ENCODE measurements at regions not wholly inside any gene's neighbourhood (a gene's known extent, or its start where the extent isn't known, plus 50 kb on each side); places are given as distances from the start of the nearest gene placed in this dataset.

- Histone ChIP-seq H3K9ac (ENCODE audit: control insufficient read depth, insufficient read depth, low read length) (no peak overlapping the region), H3K79me2 (ENCODE audit: control insufficient read depth, insufficient read depth, low read length) (no peaks in the 10 kb centered on the region), H4K20me1 (ENCODE audit: control insufficient read depth, insufficient read depth) (no peaks in the 10 kb centered on the region), H2AFZ (ENCODE audit: control insufficient read depth, low read depth, low read length) (no peak overlapping the region), H3K27ac (ENCODE audit: control insufficient read depth, insufficient read depth) (no peak overlapping the region), H3K4me1 (ENCODE audit: control insufficient read depth, insufficient read depth, low read length) (no peaks in the 10 kb centered on the region), H3K4me3 (no peak overlapping the region), H3K9me3 (replicated peaks; ENCODE audit: control insufficient read depth, insufficient read depth, low read length) (no peaks in the 10 kb centered on the region), H3K4me2 (ENCODE audit: control insufficient read depth, insufficient read depth) (no peak overlapping the region), H3K27me3 (replicated peaks in 1 of 2; ENCODE audit: control insufficient read depth in 2 of 2, insufficient read depth in 2 of 2, low read length in 1 of 2) (no peaks in the 10 kb centered on the region), H3K36me3 (ENCODE audit: control insufficient read depth in 2 of 2, insufficient read depth in 2 of 2, low read length in 1 of 2) (no peaks in the 10 kb centered on the region)
- ChIA-PET RAD21 (ENCODE audit: unreplicated experiment) (no interaction called here), SMC1A (ENCODE audit: uncharacterized antibody, unreplicated experiment) (interaction anchor here (0.7 kb wide), 1 partner anchor 1191 kb away, joined by 3 read pairs; no protein-coding TSS in a partner anchor), POLR2A (no interaction called here), CTCF (no interaction called here)
- in situ Hi-C loops (cut with MboI): no loop called here
- WGBS (ENCODE audit: insufficient coverage, insufficient replicate concordance, low lambda C conversion rate, missing lambda C conversion rate): 0% methylated on average over 2 of the region's 2 CpGs
- no peak for DNase-seq (ENCODE audit: low read depth, low spot score)
- no peak for ATAC-seq
- no peak for FAIRE-seq
- intact Hi-C loops (cut with micrococcal nuclease; ENCODE audit: unreplicated experiment): no loop called here
- BruUV-seq (replicated peaks): no TSS peak
- no peak for TF ChIP-seq HDAC2 (IDR thresholded peaks at IDR 0.05)
- TF ChIP-seq YBX1 (IDR thresholded peaks at IDR 0.05): no peak
- no peak for TF ChIP-seq HCFC1 (IDR thresholded peaks at IDR 0.05; ENCODE audit: low read length)
Observed at GRCh38 chr17:11074451-11074850, 166.6 kb upstream of the SHISA6 start.

- no peak for ATAC-seq
- in situ Hi-C loops (cut with MboI) (no loop called here), intact Hi-C loops (cut with micrococcal nuclease; ENCODE audit: unreplicated experiment) (no loop called here)
- no peaks in the 10 kb centered on the region for H4K20me1 ChIP-seq (ENCODE audit: control insufficient read depth, insufficient read depth)
- H3K4me1 ChIP-seq (ENCODE audit: control insufficient read depth, insufficient read depth, low read length): no peaks in the 10 kb centered on the region
- ChIA-PET RAD21 (ENCODE audit: unreplicated experiment) (no interaction called here), CTCF (no interaction called here), SMC1A (ENCODE audit: uncharacterized antibody, unreplicated experiment) (no interaction called here), POLR2A (no interaction called here)
- H3K9ac ChIP-seq (ENCODE audit: control insufficient read depth, insufficient read depth, low read length): no peak overlapping the region
- H3K4me2 ChIP-seq (ENCODE audit: control insufficient read depth, insufficient read depth): no peak overlapping the region
- no peak for FAIRE-seq
- no peaks in the 10 kb centered on the region for H3K27me3 ChIP-seq (replicated peaks in 1 of 2; ENCODE audit: control insufficient read depth in 2 of 2, insufficient read depth in 2 of 2, low read length in 1 of 2)
- H3K27ac ChIP-seq (ENCODE audit: control insufficient read depth, insufficient read depth): no peak overlapping the region
- DNase-seq (ENCODE audit: low read depth, low spot score): no peak
- H3K9me3 ChIP-seq (replicated peaks; ENCODE audit: control insufficient read depth, insufficient read depth, low read length): no peaks in the 10 kb centered on the region
- no peak overlapping the region for H2AFZ ChIP-seq (ENCODE audit: control insufficient read depth, low read depth, low read length)
- BruUV-seq (replicated peaks): no TSS peak
- no peak overlapping the region for H3K4me3 ChIP-seq
- H3K79me2 ChIP-seq (ENCODE audit: control insufficient read depth, insufficient read depth, low read length): no peaks in the 10 kb centered on the region
- no peaks in the 10 kb centered on the region for H3K36me3 ChIP-seq (ENCODE audit: control insufficient read depth in 2 of 2, insufficient read depth in 2 of 2, low read length in 1 of 2)
- TF ChIP-seq BCLAF1 (IDR thresholded peaks at IDR 0.05) (no peak), POLR2A (IDR thresholded peaks at IDR 0.05; ENCODE audit: low read depth, low read length) (no peak), ZBTB4 (CRISPR knock-in tag; IDR thresholded peaks at IDR 0.05) (no peak), POU2F2 (IDR thresholded peaks at IDR 0.05; ENCODE audit: borderline replicate concordance, low read depth, low read length) (no peak), SKIL (IDR thresholded peaks at IDR 0.05; ENCODE audit: low read depth, poor library complexity, severe bottlenecking) (no peak), RAD51 (IDR thresholded peaks at IDR 0.05) (no peak), IKZF1 (conservative IDR thresholded peaks at IDR 0.05) (no peak), SRF (IDR thresholded peaks at IDR 0.05; ENCODE audit: low read depth in 2 of 2, low read length in 2 of 2) (no peak)
Observed at GRCh38 chr17:11056926-11057325, 184.1 kb upstream of the SHISA6 start.
